GM12865 (cell line): ENCODE measurements at regions not wholly inside any gene's neighbourhood (a gene's known extent, or its start where the extent isn't known, plus 50 kb on each side); places are given as distances from the start of the nearest gene placed in this dataset.

Experiments
- DNase-seq: peaks from one replicate; pipeline ENCODE4 v3.0.0; 2010; ENCODE audit warnings: low read depth
- H3K4me3 ChIP-seq: 2 replicates; pipeline ENCODE4 v1.5.1; 2011; ENCODE audit warnings: mild to moderate bottlenecking, low read depth, low read length, control low read depth
- TF ChIP-seq, protein P1 (sequence below): IDR thresholded peaks from 2 replicates; pipeline ENCODE4 v1.5.1; 2011; ENCODE audit warnings: low read length, control low read depth, low read depth, inconsistent platforms; ENCODE audit not compliant: insufficient read depth; ENCODE audit errors: missing control alignments

- H3K4me3 ChIP-seq = no peak overlapping the region
- TF ChIP-seq, protein P1, sequence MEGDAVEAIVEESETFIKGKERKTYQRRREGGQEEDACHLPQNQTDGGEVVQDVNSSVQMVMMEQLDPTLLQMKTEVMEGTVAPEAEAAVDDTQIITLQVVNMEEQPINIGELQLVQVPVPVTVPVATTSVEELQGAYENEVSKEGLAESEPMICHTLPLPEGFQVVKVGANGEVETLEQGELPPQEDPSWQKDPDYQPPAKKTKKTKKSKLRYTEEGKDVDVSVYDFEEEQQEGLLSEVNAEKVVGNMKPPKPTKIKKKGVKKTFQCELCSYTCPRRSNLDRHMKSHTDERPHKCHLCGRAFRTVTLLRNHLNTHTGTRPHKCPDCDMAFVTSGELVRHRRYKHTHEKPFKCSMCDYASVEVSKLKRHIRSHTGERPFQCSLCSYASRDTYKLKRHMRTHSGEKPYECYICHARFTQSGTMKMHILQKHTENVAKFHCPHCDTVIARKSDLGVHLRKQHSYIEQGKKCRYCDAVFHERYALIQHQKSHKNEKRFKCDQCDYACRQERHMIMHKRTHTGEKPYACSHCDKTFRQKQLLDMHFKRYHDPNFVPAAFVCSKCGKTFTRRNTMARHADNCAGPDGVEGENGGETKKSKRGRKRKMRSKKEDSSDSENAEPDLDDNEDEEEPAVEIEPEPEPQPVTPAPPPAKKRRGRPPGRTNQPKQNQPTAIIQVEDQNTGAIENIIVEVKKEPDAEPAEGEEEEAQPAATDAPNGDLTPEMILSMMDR = no peak
- no peak for DNase-seq
Measured at GRCh38 chr3:106734712-106735111, 642.5 kb upstream of the CCDC54 start.

GRCh38 chr3:106737265-106737664, 640.0 kb upstream of the CCDC54 start:
- TF ChIP-seq, protein P1 = no peak
- DNase-seq = no peak
- H3K4me3 ChIP-seq = no peak overlapping the region

- no peak for DNase-seq
- TF ChIP-seq, protein P1 = no peak
- no peak overlapping the region for H3K4me3 ChIP-seq
Measured at GRCh38 chr3:106740116-106740515, 637.1 kb upstream of the CCDC54 start.

- TF ChIP-seq, protein P1 = no peak
- DNase-seq = no peak
- no peak overlapping the region for H3K4me3 ChIP-seq
Measured at GRCh38 chr3:106745344-106746168, 631.7 kb upstream of the CCDC54 start.

- TF ChIP-seq, protein P1 = no peak
- no peak overlapping the region for H3K4me3 ChIP-seq
- DNase-seq = no peak
Measured at GRCh38 chr3:106746286-106746685, 631.0 kb upstream of the CCDC54 start.

GRCh38 chr3:106748472-106749262, 628.6 kb upstream of the CCDC54 start:
- H3K4me3 ChIP-seq = no peak overlapping the region
- TF ChIP-seq, protein P1 = no peak
- no peak for DNase-seq
